Erythroblast (primary cell): ENCODE measurements at regions not wholly inside any gene's neighbourhood (a gene's known extent, or its start where the extent isn't known, plus 50 kb on each side); places are given as distances from the start of the nearest gene placed in this dataset.

Source experiments
- GATA1 ChIP-seq: IDR thresholded peaks from 2 replicates; pipeline ENCODE4 v1.6.1; 2011; ENCODE audit warnings: low read depth, mild to moderate bottlenecking, control low read depth, low read length, moderate library complexity
- POLR2A ChIP-seq: IDR thresholded peaks from 2 replicates; pipeline ENCODE4 v1.6.1; 2011; ENCODE audit warnings: mild to moderate bottlenecking, low read length

GRCh38 chrX:125522752-125523151 is 203.1 kb downstream of the TEX13C start:
- TF ChIP-seq POLR2A (no peak), GATA1 (no peak)
